ENCODE measurements at regions not wholly inside any gene's neighbourhood (a gene's known extent, or its start where the extent isn't known, plus 50 kb on each side); places are given as distances from the start of the nearest gene placed in this dataset.

DNA sequence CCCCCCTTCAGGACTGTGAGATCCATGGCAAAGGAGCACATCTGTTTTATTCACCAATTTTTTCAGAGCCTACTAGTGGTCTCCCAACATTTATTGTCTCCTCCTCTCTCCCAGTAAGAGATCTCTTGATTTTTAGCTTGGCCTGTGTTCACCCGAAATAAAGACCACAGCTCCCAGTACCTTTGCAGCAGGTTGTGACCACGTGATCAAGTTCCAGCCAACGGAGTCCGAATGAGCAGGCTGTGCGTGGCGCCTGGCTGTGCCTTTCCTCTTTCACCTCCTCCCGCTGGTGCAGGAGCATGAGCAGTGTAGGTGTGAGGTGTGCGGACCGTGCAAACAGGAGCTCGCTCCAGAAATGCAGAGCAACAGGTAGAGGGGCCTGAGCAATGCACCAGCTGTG, 143.6 kb upstream of the GLI2 start:
- Histone ChIP-seq H3K27me3 (replicated peaks in 1 of 4; ENCODE audit: control extremely low read depth in 1 of 4, control insufficient read depth in 3 of 4, insufficient read depth in 4 of 4, low read length in 3 of 4) (peaks cover 0 to 6% (median 3%) of the 10 kb centered on the region in 4 experiments), H3K79me2 (ENCODE audit: control insufficient read depth, insufficient read depth, low read length) (no peaks in the 10 kb centered on the region), H3K9ac (ENCODE audit: low read length) (no peak overlapping the region), H3K36me3 (replicated peaks in 1 of 2; ENCODE audit: control extremely low read depth in 1 of 2, control insufficient read depth in 1 of 2, extremely low read depth in 1 of 2, insufficient read depth in 2 of 2, low read length in 1 of 2) (no peaks in the 10 kb centered on the region), H3K9me3 (ENCODE audit: control extremely low read depth in 1 of 3, control insufficient read depth in 2 of 3, insufficient read depth in 1 of 3, low read length in 2 of 3) (no peaks in the 10 kb centered on the region), H2AFZ (ENCODE audit: insufficient read depth, low read depth, low read length, poor library complexity, severe bottlenecking) (no peak overlapping the region), H3K4me3 (ENCODE audit: control extremely low read depth in 1 of 5, extremely low read depth in 1 of 5, insufficient read depth in 1 of 5, low read depth in 2 of 5, low read length in 4 of 5) (no peak overlapping the region), H4K20me1 (ENCODE audit: control insufficient read depth, insufficient read depth, low read length, poor library complexity, severe bottlenecking) (no peaks in the 10 kb centered on the region), H3K27ac (ENCODE audit: low read length in 2 of 2) (no peak overlapping the region), H3K4me1 (ENCODE audit: control insufficient read depth in 2 of 2, insufficient read depth in 2 of 2, low read length in 2 of 2) (no peaks in the 10 kb centered on the region), H3K4me2 (replicated peaks; ENCODE audit: low read depth, low read length, poor library complexity, severe bottlenecking) (no peak overlapping the region)
- no peak for ATAC-seq (ENCODE audit: low read depth)
- Mint-ChIP-seq H3K4me1 (no peaks in the 10 kb centered on the region), H3K27me3 (peaks cover 26% of the 10 kb centered on the region), H3K9me3 (ENCODE audit: insufficient read depth) (no peaks in the 10 kb centered on the region), H3K4me3 (no peak overlapping the region), H3K27ac (no peak overlapping the region)
- no peak for TF ChIP-seq EZH2 (IDR thresholded peaks at IDR 0.05; ENCODE audit: borderline replicate concordance, insufficient read depth, low read depth, low read length, poor library complexity, severe bottlenecking)
- no peak for TF ChIP-seq CTCF (IDR thresholded peaks at IDR 0.05)
- no peak for DNase-seq
- ChIA-PET CTCF (no interaction called here), POLR2A (no interaction called here)
- WGBS (ENCODE audit: insufficient coverage), result 76% methylated on average over 7 of the region's 10 CpGs
- intact Hi-C loops (cut with micrococcal nuclease), result no loop called here

DNA sequence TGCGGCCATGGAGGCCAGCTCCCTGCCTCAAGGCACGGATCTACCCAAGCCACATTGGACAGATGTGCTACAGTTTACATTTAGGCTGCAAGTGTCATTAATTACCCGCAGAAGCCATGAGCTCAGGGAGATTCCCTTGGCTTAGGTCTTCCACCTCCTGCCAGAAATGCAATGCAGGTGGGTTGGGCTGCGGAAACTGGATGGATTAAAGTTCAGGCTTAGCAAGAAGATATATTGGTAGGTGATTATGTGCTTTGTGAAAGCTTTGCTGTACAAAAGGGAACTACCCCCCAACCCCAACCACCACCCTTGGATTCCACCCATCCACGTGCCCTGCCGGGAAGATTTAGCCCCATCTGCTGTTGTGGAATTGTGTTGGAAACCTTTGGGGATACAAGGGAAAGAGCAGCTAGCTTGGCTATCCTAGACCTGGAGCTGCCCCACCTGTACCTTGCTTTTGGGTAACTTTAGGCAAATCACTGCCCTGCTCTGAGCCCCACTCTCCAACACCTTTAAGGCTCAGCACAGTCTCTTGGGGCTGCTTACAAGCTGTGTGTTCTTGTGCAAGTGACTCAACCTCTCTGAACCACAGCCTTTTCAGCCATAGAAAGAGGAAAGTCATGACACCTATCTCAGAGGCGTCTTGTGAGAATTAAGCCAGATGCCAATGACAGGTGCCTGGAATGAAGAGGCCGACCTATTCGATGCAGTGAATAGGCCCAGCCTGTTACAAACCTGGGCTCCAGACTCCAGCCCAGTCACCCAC, 141.6 kb upstream of the GLI2 start:
- no peak for ATAC-seq (ENCODE audit: low read depth)
- no peaks in the 10 kb centered on the region for H3K79me2 ChIP-seq (ENCODE audit: control insufficient read depth, insufficient read depth, low read length)

More for the DNA sequence above, 141.6 kb upstream of the GLI2 start:
- no peaks in the 10 kb centered on the region for H3K36me3 ChIP-seq (replicated peaks in 1 of 2; ENCODE audit: control extremely low read depth in 1 of 2, control insufficient read depth in 1 of 2, extremely low read depth in 1 of 2, insufficient read depth in 2 of 2, low read length in 1 of 2)
- no peak for DNase-seq
- no peaks in the 10 kb centered on the region for H4K20me1 ChIP-seq (ENCODE audit: control insufficient read depth, insufficient read depth, low read length, poor library complexity, severe bottlenecking)
- no peak overlapping the region for H3K4me2 ChIP-seq (replicated peaks; ENCODE audit: low read depth, low read length, poor library complexity, severe bottlenecking)
- H2AFZ ChIP-seq (ENCODE audit: insufficient read depth, low read depth, low read length, poor library complexity, severe bottlenecking), result no peak overlapping the region
- H3K4me1 ChIP-seq (ENCODE audit: control insufficient read depth in 2 of 2, insufficient read depth in 2 of 2, low read length in 2 of 2), result no peaks in the 10 kb centered on the region
- Mint-ChIP-seq H3K27me3 (peaks cover 11% of the 10 kb centered on the region), H3K9me3 (ENCODE audit: insufficient read depth) (no peaks in the 10 kb centered on the region), H3K4me3 (no peak overlapping the region), H3K27ac (no peak overlapping the region), H3K4me1 (no peaks in the 10 kb centered on the region)
- peaks cover 0 to 2% (median 0%) of the 10 kb centered on the region in 4 experiments for H3K27me3 ChIP-seq (replicated peaks in 1 of 4; ENCODE audit: control extremely low read depth in 1 of 4, control insufficient read depth in 3 of 4, insufficient read depth in 4 of 4, low read length in 3 of 4)
- H3K9me3 ChIP-seq (ENCODE audit: control extremely low read depth in 1 of 3, control insufficient read depth in 2 of 3, insufficient read depth in 1 of 3, low read length in 2 of 3), result no peaks in the 10 kb centered on the region
- ChIA-PET POLR2A (no interaction called here), CTCF (no interaction called here)
- intact Hi-C loops (cut with micrococcal nuclease), result no loop called here
- no peak overlapping the region for H3K9ac ChIP-seq (ENCODE audit: low read length)
- no peak overlapping the region for H3K27ac ChIP-seq (ENCODE audit: low read length in 2 of 2)
- H3K4me3 ChIP-seq (ENCODE audit: control extremely low read depth in 1 of 5, extremely low read depth in 1 of 5, insufficient read depth in 1 of 5, low read depth in 2 of 5, low read length in 4 of 5), result no peak overlapping the region
- TF ChIP-seq CTCF (IDR thresholded peaks at IDR 0.05) (no peak), EZH2 (IDR thresholded peaks at IDR 0.05; ENCODE audit: borderline replicate concordance, insufficient read depth, low read depth, low read length, poor library complexity, severe bottlenecking) (no peak)
- 99% methylated on average over 6 of the region's 9 CpGs for WGBS (ENCODE audit: insufficient coverage)

All from B cell (primary cell).